IPS-11a (cell line): ENCODE measurements at regions not wholly inside any gene's neighbourhood (a gene's known extent, or its start where the extent isn't known, plus 50 kb on each side); places are given as distances from the start of the nearest gene placed in this dataset.

Source experiments
- H3K4me3 ChIP-seq: one replicate; pipeline ENCODE4 v1.5.1; 2013; ENCODE audit warnings: low read depth, low read length, control low read depth

GRCh38 chr9:105143136-105143430, 101.4 kb upstream of the SLC44A1 start:
- H3K4me3 ChIP-seq: no peak overlapping the region

- H3K4me3 ChIP-seq: no peak overlapping the region
These were observed 100.4 kb upstream of the SLC44A1 start for GRCh38 chr9:105144076-105144475.

GRCh38 chr9:105144841-105145240, 99.6 kb upstream of the SLC44A1 start:
- no peak overlapping the region for H3K4me3 ChIP-seq

- no peak overlapping the region for H3K4me3 ChIP-seq
These were observed 97.8 kb upstream of the SLC44A1 start for GRCh38 chr9:105146677-105147076.

GRCh38 chr9:105147110-105147871, 97.2 kb upstream of the SLC44A1 start:
- no peak overlapping the region for H3K4me3 ChIP-seq

- H3K4me3 ChIP-seq: no peak overlapping the region
These were observed 96.0 kb upstream of the SLC44A1 start for GRCh38 chr9:105148328-105149006.

GRCh38 chr9:105150991-105151685, 93.3 kb upstream of the SLC44A1 start:
- H3K4me3 ChIP-seq: no peak overlapping the region

GRCh38 chr9:105151686-105151995, 92.8 kb upstream of the SLC44A1 start:
- H3K4me3 ChIP-seq: no peak overlapping the region

GRCh38 chr9:105154723-105155191, 89.7 kb upstream of the SLC44A1 start:
- no peak overlapping the region for H3K4me3 ChIP-seq

GRCh38 chr9:105157171-105157583, 87.3 kb upstream of the SLC44A1 start:
- H3K4me3 ChIP-seq: no peak overlapping the region

- no peak overlapping the region for H3K4me3 ChIP-seq
These were observed 86.4 kb upstream of the SLC44A1 start for GRCh38 chr9:105158020-105158419.

- H3K4me3 ChIP-seq: no peak overlapping the region
These were observed 85.6 kb upstream of the SLC44A1 start for GRCh38 chr9:105158898-105159297.

- H3K4me3 ChIP-seq: no peak overlapping the region
These were observed 75.6 kb upstream of the SLC44A1 start for GRCh38 chr9:105168870-105169319.

- no peak overlapping the region for H3K4me3 ChIP-seq
These were observed 73.4 kb upstream of the SLC44A1 start for GRCh38 chr9:105171076-105171475.

- H3K4me3 ChIP-seq: no peak overlapping the region
These were observed 72.9 kb upstream of the SLC44A1 start for GRCh38 chr9:105171589-105171988.

GRCh38 chr9:105172436-105172835, 72.0 kb upstream of the SLC44A1 start:
- no peak overlapping the region for H3K4me3 ChIP-seq

- no peak overlapping the region for H3K4me3 ChIP-seq
These were observed 71.1 kb upstream of the SLC44A1 start for GRCh38 chr9:105173306-105173705.

GRCh38 chr9:105173826-105174225, 70.6 kb upstream of the SLC44A1 start:
- H3K4me3 ChIP-seq: no peak overlapping the region

GRCh38 chr9:105176194-105176593, 68.3 kb upstream of the SLC44A1 start:
- H3K4me3 ChIP-seq: no peak overlapping the region

GRCh38 chr9:105178076-105178475, 66.4 kb upstream of the SLC44A1 start:
- H3K4me3 ChIP-seq: no peak overlapping the region

GRCh38 chr9:105187781-105188180, 56.7 kb upstream of the SLC44A1 start:
- H3K4me3 ChIP-seq: no peak overlapping the region

- no peak overlapping the region for H3K4me3 ChIP-seq
These were observed 55.7 kb upstream of the SLC44A1 start for GRCh38 chr9:105188746-105189145.
